Vagina (tissue), 2 donors: ENCODE measurements at regions not wholly inside any gene's neighbourhood (a gene's known extent, or its start where the extent isn't known, plus 50 kb on each side); places are given as distances from the start of the nearest gene placed in this dataset.

Source experiments
- DNase-seq, 2 donors: peaks; one replicate each; pipeline ENCODE4 v3.0.0-alpha.2; 2017; ENCODE audit errors: extremely low spot score in 2 of 2
- H3K27ac ChIP-seq: fragments of 200-600 bp; sonication (generic); one replicate; pipeline ENCODE4 v1.5.1; 2019
- H3K27me3 ChIP-seq: fragments of 200-600 bp; sonication (generic); one replicate; pipeline ENCODE4 v1.5.1; 2019
- H3K36me3 ChIP-seq, 2 donors: fragments of 200-600 bp; sonication (generic); one replicate each; pipeline ENCODE4 v1.5.1; 2017 to 2019
- H3K4me1 ChIP-seq: fragments of 200-600 bp; sonication (generic); one replicate; pipeline ENCODE4 v1.5.1; 2019
- H3K4me3 ChIP-seq, 2 donors: fragments of 200-600 bp; sonication (generic); 1 replicate in 1 of 2; 2 replicates in 1 of 2; pipeline ENCODE4 v1.5.1; 2016 to 2019
- H3K9me3 ChIP-seq: fragments of 200-600 bp; sonication (generic); one replicate; pipeline ENCODE4 v1.5.1; 2019
- POLR2A ChIP-seq, 2 donors: fragments of 450-650 bp; IDR thresholded peaks; one replicate each; pipeline ENCODE4 v1.6.1; 2017; ENCODE audit warnings: antibody characterized with exemption in 2 of 2, mild to moderate bottlenecking in 2 of 2, moderate library complexity in 2 of 2
- POLR2AphosphoS5 ChIP-seq, 2 donors: sonication (generic); formaldehyde crosslinking; IDR thresholded peaks; one replicate each; pipeline ENCODE4 v1.9.0; 2017; ENCODE audit warnings: antibody characterized with exemption in 2 of 2, mild to moderate bottlenecking in 2 of 2, low read depth in 1 of 2; ENCODE audit not compliant: insufficient read depth in 1 of 2
- intact Hi-C: fragments of 100-400 bp; cut with DNase I; formaldehyde crosslinking; loops from one replicate; pipeline ENCODE4 v1.15.1; 2023
- TF ChIP-seq, protein P1 (sequence below), 3 experiments: fragments of 450-650 bp in 2 of 3; fragments of 200-600 bp in 1 of 3; sonication (generic) in 1 of 3; IDR thresholded peaks; one replicate each; pipeline ENCODE4 v1.5.1; 2017 to 2019; ENCODE audit warnings: antibody characterized with exemption in 3 of 3, mild to moderate bottlenecking in 2 of 3, moderate library complexity in 2 of 3

DNA sequence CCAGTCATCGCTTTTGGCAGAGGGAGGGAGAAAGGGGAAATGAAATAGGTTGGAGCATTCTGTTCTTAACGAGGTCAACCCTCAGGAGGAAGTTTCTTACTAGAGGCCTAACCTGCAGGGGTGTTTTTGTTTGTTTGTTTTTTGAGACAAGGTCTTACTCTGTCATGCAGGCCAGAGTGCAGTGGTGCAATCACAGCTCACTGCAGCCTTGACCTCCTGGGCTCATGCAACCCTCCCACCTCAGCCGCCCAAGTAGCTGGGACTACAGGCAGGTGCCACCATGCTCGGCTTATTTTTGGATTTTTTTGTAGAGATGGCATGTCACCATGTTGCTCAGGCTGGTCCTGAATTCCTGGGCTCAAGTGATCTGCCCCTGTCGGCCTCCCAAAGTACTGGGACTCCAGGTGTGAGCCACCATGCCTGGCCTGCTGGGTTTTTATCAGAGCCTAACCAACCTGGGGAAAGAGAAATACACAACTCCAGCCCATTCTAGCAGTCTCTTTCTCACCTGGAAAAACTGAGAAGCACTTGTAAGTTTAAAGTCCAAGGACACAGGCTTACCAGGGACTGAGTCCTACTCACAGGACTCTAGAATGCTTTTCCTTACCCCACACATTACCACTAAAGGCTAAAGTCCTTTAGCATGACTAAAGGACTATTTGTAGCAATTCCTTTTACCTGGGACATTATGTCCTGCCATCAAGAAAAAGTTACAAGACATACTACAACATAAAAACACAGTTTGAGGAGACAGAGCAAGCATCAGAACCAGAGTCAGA is 101.0 kb upstream of the EGFR start:
- Histone ChIP-seq H3K36me3 (no peaks in the 10 kb centered on the region), H3K4me3 (no peak overlapping the region), H3K4me1 (no peaks in the 10 kb centered on the region), H3K27ac (no peak overlapping the region), H3K27me3 (no peaks in the 10 kb centered on the region), H3K9me3 (no peaks in the 10 kb centered on the region)
- TF ChIP-seq POLR2A (IDR thresholded peaks at IDR 0.05) (no peak), POLR2AphosphoS5 (IDR thresholded peaks at IDR 0.05; ENCODE audit: insufficient read depth in 1 of 2, low read depth in 1 of 2) (no peak)
- TF ChIP-seq, protein P1, sequence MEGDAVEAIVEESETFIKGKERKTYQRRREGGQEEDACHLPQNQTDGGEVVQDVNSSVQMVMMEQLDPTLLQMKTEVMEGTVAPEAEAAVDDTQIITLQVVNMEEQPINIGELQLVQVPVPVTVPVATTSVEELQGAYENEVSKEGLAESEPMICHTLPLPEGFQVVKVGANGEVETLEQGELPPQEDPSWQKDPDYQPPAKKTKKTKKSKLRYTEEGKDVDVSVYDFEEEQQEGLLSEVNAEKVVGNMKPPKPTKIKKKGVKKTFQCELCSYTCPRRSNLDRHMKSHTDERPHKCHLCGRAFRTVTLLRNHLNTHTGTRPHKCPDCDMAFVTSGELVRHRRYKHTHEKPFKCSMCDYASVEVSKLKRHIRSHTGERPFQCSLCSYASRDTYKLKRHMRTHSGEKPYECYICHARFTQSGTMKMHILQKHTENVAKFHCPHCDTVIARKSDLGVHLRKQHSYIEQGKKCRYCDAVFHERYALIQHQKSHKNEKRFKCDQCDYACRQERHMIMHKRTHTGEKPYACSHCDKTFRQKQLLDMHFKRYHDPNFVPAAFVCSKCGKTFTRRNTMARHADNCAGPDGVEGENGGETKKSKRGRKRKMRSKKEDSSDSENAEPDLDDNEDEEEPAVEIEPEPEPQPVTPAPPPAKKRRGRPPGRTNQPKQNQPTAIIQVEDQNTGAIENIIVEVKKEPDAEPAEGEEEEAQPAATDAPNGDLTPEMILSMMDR (IDR thresholded peaks at IDR 0.05) = no peak
- no peak for DNase-seq
- intact Hi-C loops = no loop called here

DNA sequence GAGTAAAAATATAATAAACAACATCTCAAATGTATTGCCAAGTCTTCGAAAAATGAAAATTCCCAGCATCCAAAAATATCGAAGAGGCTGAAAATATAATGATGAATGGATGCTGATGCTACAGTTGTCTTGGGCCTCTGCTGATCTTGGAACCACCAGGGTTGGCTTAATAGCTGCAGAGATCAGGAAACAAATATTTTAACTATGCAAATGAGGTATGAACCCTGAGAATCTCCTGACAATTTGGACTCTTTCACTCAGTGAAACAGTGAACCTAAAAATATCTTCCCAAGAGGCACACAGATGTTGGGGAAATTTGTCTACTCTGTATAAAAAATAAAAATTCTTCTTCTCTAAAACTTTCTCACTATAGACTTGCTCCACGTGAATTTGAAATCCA is 97.7 kb upstream of the EGFR start:
- TF ChIP-seq, protein P1 (IDR thresholded peaks at IDR 0.05) = no peak
- no peak for TF ChIP-seq POLR2AphosphoS5 (IDR thresholded peaks at IDR 0.05; ENCODE audit: insufficient read depth in 1 of 2, low read depth in 1 of 2)
- TF ChIP-seq POLR2A (IDR thresholded peaks at IDR 0.05) = no peak
- intact Hi-C loops = no loop called here
- Histone ChIP-seq H3K27ac (no peak overlapping the region), H3K9me3 (no peaks in the 10 kb centered on the region), H3K4me3 (no peak overlapping the region), H3K36me3 (no peaks in the 10 kb centered on the region), H3K4me1 (no peaks in the 10 kb centered on the region), H3K27me3 (no peaks in the 10 kb centered on the region)
- no peak for DNase-seq

DNA sequence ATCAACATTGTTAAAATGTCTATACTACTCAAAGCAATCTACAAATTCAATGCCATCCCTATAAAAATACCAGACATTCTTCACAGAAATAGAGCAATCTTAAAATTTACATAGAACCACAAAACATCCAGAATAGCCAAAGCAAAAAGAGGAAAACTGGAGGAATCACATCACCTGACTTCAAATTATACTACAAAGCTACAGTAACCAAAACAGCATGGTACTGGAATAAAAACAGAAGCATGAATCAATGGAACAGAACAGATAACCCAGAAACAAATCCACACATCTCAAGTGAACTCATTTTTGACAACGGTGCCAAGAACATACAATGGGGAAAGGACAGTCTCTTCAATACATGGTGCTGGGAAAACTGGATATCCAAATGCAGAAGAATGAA is 87.3 kb upstream of the EGFR start:
- Histone ChIP-seq H3K27ac (no peak overlapping the region), H3K27me3 (no peaks in the 10 kb centered on the region), H3K36me3 (no peaks in the 10 kb centered on the region), H3K9me3 (no peaks in the 10 kb centered on the region), H3K4me1 (peaks cover 7% of the 10 kb centered on the region), H3K4me3 (no peak overlapping the region)
- intact Hi-C loops = no loop called here
- no peak for TF ChIP-seq POLR2AphosphoS5 (IDR thresholded peaks at IDR 0.05; ENCODE audit: insufficient read depth in 1 of 2, low read depth in 1 of 2)
- TF ChIP-seq, protein P1 (IDR thresholded peaks at IDR 0.05) = no peak
- no peak for TF ChIP-seq POLR2A (IDR thresholded peaks at IDR 0.05)
- DNase-seq = no peak

DNA sequence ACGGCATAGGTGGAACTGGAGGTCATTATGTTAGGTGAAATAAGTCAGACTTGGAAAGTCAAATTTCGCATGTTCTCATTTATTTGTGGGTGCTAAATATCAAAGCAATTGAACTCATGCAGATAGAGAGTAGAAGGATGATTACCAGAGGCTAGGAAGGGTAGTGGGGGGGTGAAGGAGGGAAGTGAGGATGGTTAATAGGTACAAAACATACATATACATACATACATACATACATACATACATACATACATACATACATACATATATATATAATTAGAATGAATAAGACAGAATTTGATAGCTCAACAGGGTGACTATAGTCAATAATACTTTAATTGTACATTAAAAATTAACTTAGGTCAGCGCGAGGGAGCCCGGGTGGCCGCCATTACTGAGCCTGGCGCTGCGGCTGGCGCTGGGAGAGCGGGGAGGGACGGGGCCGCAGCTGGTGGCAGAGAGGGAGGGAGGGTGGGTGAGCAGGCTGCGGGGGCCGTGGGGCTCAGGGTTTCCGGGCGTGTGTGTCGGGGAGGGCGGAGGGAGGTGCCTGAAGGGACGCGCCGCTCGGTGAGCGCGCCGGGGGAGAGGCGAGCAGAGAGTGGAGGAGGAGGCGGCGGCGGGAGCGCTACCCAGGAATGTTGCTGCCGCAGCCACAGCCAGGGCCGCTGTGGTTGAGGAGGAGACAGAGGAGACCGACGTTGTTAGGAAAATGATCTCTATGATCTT is 85.8 kb upstream of the EGFR start:
- H3K4me1 ChIP-seq = peaks cover 7% of the 10 kb centered on the region
- H3K27ac ChIP-seq = peak overlapping the region; percentile 64
- no peaks in the 10 kb centered on the region for H3K36me3 ChIP-seq
- no peaks in the 10 kb centered on the region for H3K27me3 ChIP-seq
- no peak for TF ChIP-seq POLR2A (IDR thresholded peaks at IDR 0.05)
- peak in 1 of 2 donors; percentile 49 for TF ChIP-seq POLR2AphosphoS5 (IDR thresholded peaks at IDR 0.05; ENCODE audit: insufficient read depth in 1 of 2, low read depth in 1 of 2)
- H3K4me3 ChIP-seq = peak overlapping the region; percentile 35 to 46
- no peak for DNase-seq
- H3K9me3 ChIP-seq = no peaks in the 10 kb centered on the region
- intact Hi-C loops = no loop called here

DNA sequence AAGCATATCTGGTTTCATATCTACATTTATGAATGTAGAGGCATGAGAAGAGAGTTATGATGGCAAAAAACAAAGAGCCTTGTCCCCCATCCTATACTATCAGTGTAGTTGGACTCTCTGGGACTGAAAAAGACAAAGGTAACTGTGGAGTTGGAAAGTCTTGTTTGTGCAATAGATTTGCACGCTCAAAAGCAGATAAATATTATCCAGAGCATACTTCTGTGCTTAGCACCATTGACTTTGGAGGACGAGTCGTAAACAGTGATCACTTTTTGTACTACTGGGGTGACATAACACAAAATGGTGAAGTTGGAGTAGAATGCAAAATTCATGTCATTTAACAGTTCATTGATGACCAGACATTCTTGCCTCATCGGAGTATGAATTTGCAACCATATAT is 85.2 kb upstream of the EGFR start:
- intact Hi-C loops = no loop called here

More for the DNA sequence above, 85.2 kb upstream of the EGFR start:
- H3K4me1 ChIP-seq = peaks cover 7% of the 10 kb centered on the region
- DNase-seq = no peak
- TF ChIP-seq, protein P1 (IDR thresholded peaks at IDR 0.05) = no peak
- TF ChIP-seq POLR2AphosphoS5 (IDR thresholded peaks at IDR 0.05; ENCODE audit: insufficient read depth in 1 of 2, low read depth in 1 of 2) = no peak
- peak overlapping the region; percentile 64 for H3K27ac ChIP-seq
- no peaks in the 10 kb centered on the region for H3K27me3 ChIP-seq
- no peaks in the 10 kb centered on the region for H3K9me3 ChIP-seq
- no peaks in the 10 kb centered on the region for H3K36me3 ChIP-seq
- H3K4me3 ChIP-seq = peak overlapping the region; percentile 35 to 46
